GM18511 (cell line): ENCODE measurements at regions not wholly inside any gene's neighbourhood (a gene's known extent, or its start where the extent isn't known, plus 50 kb on each side); places are given as distances from the start of the nearest gene placed in this dataset.
"Not testable (repeated sequence)": the region's sequence is repeated elsewhere in the genome, so short reads cannot be mapped to it uniquely, and the experiment has no call there.

ENCODE experiments used
- ATAC-seq: cut with Tn5 transposase; IDR thresholded peaks from one replicate; pipeline ENCODE4 v1.9.1; 2021; ENCODE audit warnings: mild to moderate bottlenecking, moderate library complexity; ENCODE audit not compliant: unreplicated experiment

GRCh38 chr9:82880336-82881050 lies 182.4 kb downstream of the RASEF start:
- ATAC-seq: no peak

GRCh38 chr9:82882138-82882537 lies 180.8 kb downstream of the RASEF start:
- ATAC-seq: no peak

GRCh38 chr9:82882748-82883147 lies 180.2 kb downstream of the RASEF start:
- no peak for ATAC-seq

DNA sequence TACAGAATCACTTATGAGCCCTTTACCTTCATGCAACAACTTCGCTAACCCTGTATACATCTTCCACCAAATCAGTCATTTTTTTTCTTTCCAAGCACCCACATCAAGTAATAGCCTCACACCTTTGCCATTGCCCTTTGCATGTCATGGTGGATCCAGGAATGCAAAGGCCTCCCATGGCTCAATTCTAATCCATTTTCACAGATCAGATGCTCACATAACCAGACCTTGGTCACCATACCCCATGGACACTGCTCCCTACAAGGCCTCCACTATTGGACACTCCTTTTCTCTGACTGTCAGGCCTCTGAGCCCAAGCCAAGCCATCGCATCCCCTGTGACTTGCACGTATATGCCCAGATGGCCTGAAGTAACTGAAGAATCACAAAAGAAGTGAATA lies 179.5 kb downstream of the RASEF start:
- ATAC-seq: no peak

DNA sequence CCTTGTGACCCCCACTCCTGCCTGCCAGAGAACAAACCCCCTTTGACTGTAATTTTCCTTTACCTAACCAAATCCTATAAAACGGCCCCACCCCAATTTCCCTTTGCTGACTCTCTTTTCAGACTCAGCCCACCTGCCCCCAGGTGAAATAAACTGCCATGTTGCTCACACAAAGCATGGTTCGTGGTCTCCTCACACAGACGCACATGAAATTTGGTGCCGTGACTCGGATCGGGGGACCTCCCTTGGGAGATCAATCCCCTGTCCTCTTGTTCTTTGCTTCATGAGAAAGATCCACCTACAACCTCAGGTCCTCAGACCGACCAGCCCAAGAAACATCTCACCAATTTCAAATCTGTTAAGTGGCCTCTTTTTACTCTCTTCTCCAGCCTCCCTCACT lies 179.0 kb downstream of the RASEF start:
- not testable (repeated sequence) for ATAC-seq

DNA sequence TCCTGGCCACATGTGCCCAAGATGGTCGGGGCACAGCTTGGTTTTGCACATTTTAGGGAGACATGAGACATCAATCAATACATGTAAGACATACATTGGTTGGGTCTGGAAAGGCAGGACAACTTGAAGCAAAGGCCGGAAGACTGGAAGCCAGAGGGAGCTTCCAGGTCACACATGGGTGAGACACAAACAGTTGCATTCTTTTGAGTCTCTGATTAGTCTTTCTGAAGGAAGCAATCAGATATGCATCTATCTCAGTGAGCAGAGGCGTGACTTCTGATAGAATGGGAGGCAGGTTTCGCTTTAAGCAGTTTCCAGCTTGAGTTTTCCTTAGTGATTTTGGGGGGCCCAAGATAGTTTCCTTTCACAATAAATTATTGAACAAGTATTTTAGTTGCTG lies 172.5 kb downstream of the RASEF start:
- no peak for ATAC-seq

DNA sequence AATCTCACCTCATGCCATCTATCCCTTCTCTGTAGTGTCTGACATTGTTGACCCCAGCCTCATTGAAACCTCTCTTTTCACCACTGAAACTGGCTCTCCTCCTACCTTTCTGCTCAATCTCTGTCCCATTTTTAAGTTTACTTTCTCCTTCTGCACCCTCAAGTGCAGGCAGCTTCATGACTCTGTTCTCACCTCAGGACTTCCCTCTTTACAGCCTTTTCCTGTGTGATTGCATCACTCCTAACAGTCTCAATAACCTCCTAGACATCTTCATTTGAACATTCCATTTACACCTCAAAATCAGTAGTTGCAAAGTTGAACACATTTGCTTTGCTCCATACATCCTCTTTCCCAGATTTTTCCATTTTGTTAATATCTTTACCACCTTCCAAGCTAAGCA lies 172.1 kb downstream of the RASEF start:
- ATAC-seq: no peak

DNA sequence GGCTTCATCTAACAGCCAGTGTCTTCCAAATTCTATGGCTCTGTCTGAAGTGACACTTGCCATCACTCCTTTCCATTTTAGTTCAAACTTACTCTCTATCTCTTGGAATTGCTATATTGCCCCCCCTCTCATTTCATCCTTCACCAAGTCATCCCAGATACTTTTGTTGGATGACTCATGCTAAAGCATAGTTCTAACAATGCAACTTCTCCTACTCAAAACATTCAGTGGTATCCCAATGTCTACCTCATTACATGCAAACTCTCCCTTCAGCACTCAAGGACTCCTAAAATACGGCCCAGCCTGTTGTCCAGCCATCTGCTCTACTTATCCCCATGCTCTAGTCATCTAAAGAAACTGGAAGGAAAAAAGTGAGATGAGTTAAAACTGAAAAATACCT lies 171.6 kb downstream of the RASEF start:
- no peak for ATAC-seq

GRCh38 chr9:82893549-82893948 lies 169.4 kb downstream of the RASEF start:
- ATAC-seq: no peak

- ATAC-seq: no peak
Measured at GRCh38 chr9:82894548-82894947, 168.4 kb downstream of the RASEF start.

- no peak for ATAC-seq
Measured at GRCh38 chr9:82894961-82895821, 167.8 kb downstream of the RASEF start.

DNA sequence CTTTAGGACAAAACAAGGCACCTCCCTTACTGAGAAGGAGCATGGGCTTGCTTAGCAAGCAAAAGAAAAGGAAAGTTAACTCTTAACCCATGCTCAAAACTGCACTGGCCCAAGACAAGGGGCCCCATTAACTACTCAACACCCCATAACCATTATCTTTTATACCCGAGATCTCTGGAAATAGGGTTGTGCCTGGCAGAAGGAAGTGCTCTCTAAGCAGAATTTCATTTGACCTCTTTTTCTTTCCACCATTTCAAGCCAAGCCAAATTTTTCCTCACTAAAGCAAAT lies 167.2 kb downstream of the RASEF start:
- ATAC-seq: no peak

DNA sequence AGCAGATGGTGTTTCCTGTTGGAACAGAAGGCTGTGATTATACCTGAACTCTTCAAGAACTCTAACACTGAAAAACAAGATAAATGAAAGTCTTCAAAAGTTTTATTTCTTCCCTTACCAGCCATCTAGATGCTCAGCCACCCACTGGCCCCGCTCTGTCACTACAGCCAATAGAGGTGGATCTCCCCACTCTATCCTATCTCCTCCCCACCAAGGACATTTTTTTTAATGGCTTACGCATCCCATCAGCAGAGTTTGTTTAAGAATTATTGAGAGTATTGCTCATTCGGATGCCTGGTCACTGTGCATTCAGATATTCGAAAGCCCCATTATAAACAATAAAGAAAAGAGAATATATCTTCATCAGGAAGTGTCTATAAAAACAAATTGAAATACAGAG lies 159.4 kb downstream of the RASEF start:
- no peak for ATAC-seq

DNA sequence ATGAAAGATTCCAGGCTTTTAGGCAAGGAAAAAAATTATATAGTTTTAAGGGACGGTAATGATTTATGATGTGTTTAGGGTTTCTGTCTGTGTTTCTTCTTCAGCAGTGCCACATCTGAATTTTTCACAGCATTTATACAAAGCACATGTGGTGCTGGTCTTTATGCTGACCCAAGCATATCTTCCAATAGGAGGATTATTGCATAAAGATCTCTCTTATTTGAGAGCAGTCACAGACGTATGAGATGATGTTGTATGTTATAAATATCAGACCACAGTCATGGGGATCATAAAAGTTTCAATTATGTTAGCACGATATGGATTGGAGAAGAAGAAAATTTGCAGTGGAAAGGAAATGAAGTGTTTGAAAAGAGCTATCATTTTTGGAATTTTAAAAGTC lies 150.9 kb downstream of the RASEF start:
- no peak for ATAC-seq

- ATAC-seq: no peak
Measured at GRCh38 chr9:82912645-82913044, 150.3 kb downstream of the RASEF start.

- not testable (repeated sequence) for ATAC-seq
Measured at GRCh38 chr9:82916238-82916637, 146.7 kb downstream of the RASEF start.

DNA sequence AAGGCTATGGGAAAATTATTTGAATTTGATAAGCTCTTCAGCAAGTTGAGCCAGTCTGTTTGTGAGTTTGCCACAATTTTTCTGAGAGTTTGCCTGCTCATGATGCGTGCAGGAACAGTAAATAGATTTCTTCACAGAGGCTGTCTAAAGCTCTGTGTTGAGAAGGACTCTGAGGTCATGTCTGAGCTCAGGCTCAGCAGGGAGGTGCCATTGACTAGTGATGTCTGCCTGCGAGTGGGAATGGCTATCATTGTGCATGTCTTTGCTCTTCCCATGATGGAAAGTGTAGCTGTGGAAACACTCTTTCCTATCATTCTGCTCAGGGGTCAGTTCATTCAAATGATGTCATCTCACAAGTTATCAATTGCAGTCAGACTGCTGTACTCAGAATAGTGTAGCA lies 142.8 kb downstream of the RASEF start:
- ATAC-seq: no peak

GRCh38 chr9:82922686-82923085 lies 140.3 kb downstream of the RASEF start:
- ATAC-seq: no peak

- no peak for ATAC-seq
Measured at GRCh38 chr9:82923092-82923911, 139.6 kb downstream of the RASEF start.

- no peak for ATAC-seq
Measured at GRCh38 chr9:82923912-82924605, 138.9 kb downstream of the RASEF start.
